ENCODE measurements at regions not wholly inside any gene's neighbourhood (a gene's known extent, or its start where the extent isn't known, plus 50 kb on each side); places are given as distances from the start of the nearest gene placed in this dataset.

DNA sequence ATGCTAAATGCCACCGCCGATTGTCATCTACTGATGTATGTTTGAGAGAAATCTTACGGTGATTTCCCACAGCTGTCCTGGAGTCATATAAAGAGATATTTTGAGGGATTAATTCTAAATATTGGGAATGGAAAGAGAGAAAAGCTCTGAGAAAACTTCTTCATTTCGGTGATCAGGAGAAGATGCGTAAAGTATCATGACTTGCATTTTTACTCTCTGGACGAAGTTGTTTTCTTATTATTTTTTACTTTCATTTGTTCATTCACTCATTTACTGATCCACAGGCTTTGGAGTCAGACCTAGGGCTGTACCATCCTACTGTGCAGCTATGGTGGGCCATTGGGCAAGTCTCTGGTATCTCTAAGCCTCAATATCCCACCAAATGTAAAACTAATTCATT is 58.4 kb upstream of the RUNX1 start:
- Histone ChIP-seq H3K36me3 (ENCODE audit: insufficient read depth, low read length) (no peaks in the 10 kb centered on the region), H3K4me3 (ENCODE audit: low read depth, low read length, poor library complexity, severe bottlenecking) (no peak overlapping the region), H3K27ac (ENCODE audit: low read depth, low read length, poor library complexity, severe bottlenecking) (no peak overlapping the region), H3K9me2 (ENCODE audit: insufficient read depth, low read length) (no peaks in the 10 kb centered on the region), H3K4me1 (ENCODE audit: insufficient read depth, low read length, poor library complexity, severe bottlenecking) (peaks cover 10% of the 10 kb centered on the region), H3K79me2 (ENCODE audit: insufficient read depth, low read depth, low read length) (no peaks in the 10 kb centered on the region), H3K9me3 (ENCODE audit: low read length) (no peaks in the 10 kb centered on the region), H4K20me1 (ENCODE audit: insufficient read depth, low read length) (no peaks in the 10 kb centered on the region), H2AFZ (ENCODE audit: low read length) (no peak overlapping the region), H3K4me2 (ENCODE audit: low read length) (no peak overlapping the region)
- TF ChIP-seq EZH2phosphoT487 (IDR thresholded peaks at IDR 0.05; ENCODE audit: borderline replicate concordance, low read depth, low read length): no peak
- TF ChIP-seq, protein P1, sequence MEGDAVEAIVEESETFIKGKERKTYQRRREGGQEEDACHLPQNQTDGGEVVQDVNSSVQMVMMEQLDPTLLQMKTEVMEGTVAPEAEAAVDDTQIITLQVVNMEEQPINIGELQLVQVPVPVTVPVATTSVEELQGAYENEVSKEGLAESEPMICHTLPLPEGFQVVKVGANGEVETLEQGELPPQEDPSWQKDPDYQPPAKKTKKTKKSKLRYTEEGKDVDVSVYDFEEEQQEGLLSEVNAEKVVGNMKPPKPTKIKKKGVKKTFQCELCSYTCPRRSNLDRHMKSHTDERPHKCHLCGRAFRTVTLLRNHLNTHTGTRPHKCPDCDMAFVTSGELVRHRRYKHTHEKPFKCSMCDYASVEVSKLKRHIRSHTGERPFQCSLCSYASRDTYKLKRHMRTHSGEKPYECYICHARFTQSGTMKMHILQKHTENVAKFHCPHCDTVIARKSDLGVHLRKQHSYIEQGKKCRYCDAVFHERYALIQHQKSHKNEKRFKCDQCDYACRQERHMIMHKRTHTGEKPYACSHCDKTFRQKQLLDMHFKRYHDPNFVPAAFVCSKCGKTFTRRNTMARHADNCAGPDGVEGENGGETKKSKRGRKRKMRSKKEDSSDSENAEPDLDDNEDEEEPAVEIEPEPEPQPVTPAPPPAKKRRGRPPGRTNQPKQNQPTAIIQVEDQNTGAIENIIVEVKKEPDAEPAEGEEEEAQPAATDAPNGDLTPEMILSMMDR (conservative IDR thresholded peaks at IDR 0.05; ENCODE audit: low read length): no peak
- intact Hi-C loops (cut with micrococcal nuclease; ENCODE audit: unreplicated experiment): no loop called here
- BruUV-seq (replicated peaks): no TSS peak
- CTCF ChIA-PET (ENCODE audit: unreplicated experiment): no interaction called here
- POLR2A ChIA-PET: no interaction called here
- DNase-seq (ENCODE audit: low spot score): no peak

DNA sequence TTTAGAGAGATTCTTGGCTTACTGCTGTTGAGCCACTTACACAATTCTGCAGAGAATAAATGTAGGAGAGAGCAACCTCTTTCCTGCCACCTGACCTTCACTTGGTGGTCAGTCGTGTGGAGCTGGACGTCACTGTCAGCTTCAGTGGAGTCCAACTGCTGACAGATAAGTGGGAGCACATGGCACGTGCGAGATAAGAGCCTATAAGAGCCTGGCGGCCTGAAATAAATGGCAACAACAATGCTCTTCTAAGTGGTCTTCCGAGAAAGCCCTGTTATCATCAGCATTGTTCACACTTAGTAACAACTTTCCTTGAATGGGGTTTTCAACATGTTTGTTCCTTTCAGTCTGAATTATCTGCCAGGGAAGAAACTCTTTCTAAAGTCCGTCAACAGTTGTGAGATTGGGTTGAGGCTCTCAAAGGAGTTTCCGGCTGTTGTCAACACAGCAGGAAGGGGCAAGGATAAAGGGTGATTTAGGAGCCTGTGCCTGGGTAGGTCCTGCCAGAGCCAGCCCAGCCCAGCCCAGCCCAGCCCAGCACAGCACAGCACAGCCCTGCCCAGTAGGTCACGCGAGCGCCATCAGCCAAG is 57.2 kb upstream of the RUNX1 start:
- intact Hi-C loops (cut with micrococcal nuclease; ENCODE audit: unreplicated experiment): no loop called here
- POLR2A ChIA-PET: interaction anchor here (0.6 kb wide), 1 partner anchor 39 kb away, joined by 9 read pairs; no protein-coding TSS in a partner anchor
- Histone ChIP-seq H2AFZ (ENCODE audit: low read length) (no peak overlapping the region), H3K9me2 (ENCODE audit: insufficient read depth, low read length) (no peaks in the 10 kb centered on the region), H3K79me2 (ENCODE audit: insufficient read depth, low read depth, low read length) (no peaks in the 10 kb centered on the region), H3K27ac (ENCODE audit: low read depth, low read length, poor library complexity, severe bottlenecking) (no peak overlapping the region), H3K4me1 (ENCODE audit: insufficient read depth, low read length, poor library complexity, severe bottlenecking) (peaks cover 17% of the 10 kb centered on the region), H4K20me1 (ENCODE audit: insufficient read depth, low read length) (no peaks in the 10 kb centered on the region), H3K9me3 (ENCODE audit: low read length) (no peaks in the 10 kb centered on the region), H3K4me2 (ENCODE audit: low read length) (no peak overlapping the region), H3K36me3 (ENCODE audit: insufficient read depth, low read length) (no peaks in the 10 kb centered on the region), H3K4me3 (ENCODE audit: low read depth, low read length, poor library complexity, severe bottlenecking) (no peak overlapping the region)
- no peak for DNase-seq (ENCODE audit: low spot score)
- TF ChIP-seq, protein P1 (conservative IDR thresholded peaks at IDR 0.05; ENCODE audit: low read length): no peak
- no peak for TF ChIP-seq EZH2phosphoT487 (IDR thresholded peaks at IDR 0.05; ENCODE audit: borderline replicate concordance, low read depth, low read length)
- no TSS peak for BruUV-seq (replicated peaks)
- CTCF ChIA-PET (ENCODE audit: unreplicated experiment): no interaction called here

Measured in OCI-LY7 (cell line).